Stimulated activated CD8-positive, alpha-beta memory T cell treated with anti-CD3 and anti-CD28 coated beads, Interleukin-12 subunit alpha, Interleukin-12 subunit beta, amount 100 ng/mL, for 1 hour (primary cell): ENCODE measurements at regions not wholly inside any gene's neighbourhood (a gene's known extent, or its start where the extent isn't known, plus 50 kb on each side); places are given as distances from the start of the nearest gene placed in this dataset.
"Not testable (repeated sequence)": the region's sequence is repeated elsewhere in the genome, so short reads cannot be mapped to it uniquely, and the experiment has no call there.

Experiments
- DNase-seq: peaks from one replicate; pipeline ENCODE4 v3.0.0-alpha.2; 2020; ENCODE audit warnings: low read depth

DNA sequence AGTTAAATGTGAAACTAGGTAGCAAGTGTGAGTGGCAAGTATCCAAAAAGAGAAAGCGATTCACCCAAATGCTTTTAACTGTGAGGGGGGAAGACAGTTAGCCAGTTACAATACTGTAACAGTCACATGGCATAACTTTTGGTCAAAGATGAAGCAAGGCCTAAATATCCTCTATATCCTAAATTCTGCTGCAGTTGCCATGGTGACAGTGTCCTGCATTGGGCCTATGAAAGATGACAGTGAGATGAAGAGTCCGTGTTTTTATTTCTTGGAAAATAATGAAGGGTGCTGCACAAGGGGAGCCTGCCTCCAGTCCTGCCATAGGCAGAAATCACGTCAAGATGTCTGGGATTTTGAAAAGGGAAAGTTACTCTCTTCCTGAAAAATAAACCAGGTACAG is 534.6 kb downstream of the NTRK2 start:
- DNase-seq, result no peak

GRCh38 chr9:85202596-85202995 is 533.1 kb downstream of the NTRK2 start:
- DNase-seq, result no peak

DNA sequence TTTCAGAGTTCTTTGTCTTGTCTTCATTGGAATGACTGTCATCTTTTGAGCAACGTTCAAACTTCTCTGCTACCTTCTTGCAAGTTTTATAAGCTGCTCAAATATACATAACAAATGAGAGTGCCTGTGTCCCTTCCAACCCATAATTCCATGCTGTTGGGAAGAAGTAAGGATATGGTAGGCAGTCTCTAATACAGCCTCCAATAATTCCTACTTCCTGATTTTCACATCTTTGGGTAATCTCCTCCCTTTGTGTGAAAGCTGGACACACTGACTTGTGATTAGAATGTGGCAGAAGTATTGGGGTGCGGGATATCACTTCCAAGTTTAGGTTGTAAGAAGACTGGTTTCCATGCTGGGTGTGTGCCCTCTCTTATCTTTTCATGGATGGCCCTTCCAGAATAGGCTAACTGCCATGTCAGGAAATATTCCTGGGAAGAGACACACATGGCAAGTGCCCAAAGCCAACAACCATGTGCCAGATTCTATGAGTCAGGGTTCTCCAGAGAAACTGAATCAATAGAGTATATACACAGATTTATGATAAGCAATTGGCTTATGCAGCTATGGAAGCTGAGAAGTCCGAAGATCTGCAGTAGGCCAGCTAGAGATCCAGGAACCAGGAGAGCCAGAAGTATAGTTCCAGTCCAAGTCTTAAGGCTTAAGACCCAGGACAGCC is 531.3 kb downstream of the NTRK2 start:
- DNase-seq, result no peak

DNA sequence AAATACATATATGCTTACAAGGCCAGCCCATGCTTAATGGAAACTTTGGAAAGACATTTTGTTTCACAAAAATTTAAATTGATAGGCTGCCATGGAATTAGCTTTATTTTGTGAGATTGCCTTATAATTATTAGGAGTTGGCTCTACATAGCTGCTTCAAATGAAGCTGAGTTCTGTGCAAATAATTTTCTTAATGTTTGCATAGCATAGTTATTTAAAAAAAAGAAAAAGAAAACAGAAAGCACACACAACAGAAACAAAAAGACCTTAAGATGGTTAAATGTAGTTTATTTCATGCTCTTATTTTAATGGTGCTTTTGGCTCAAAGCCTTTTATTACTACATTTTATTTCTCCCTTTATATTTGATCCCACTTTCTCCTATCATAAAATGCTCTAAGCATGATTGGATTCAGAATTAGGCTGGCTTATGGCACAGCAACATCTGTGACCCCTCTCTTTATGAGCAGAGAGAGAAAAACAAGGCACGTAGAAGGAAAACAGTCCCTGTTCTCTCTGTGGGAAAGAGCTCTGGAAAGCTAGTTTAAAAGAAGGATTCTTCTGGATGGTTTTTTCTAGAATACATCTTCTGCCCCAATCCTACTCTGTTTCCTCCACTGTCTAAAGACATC is 530.5 kb downstream of the NTRK2 start:
- no peak for DNase-seq

GRCh38 chr9:85192750-85193149 is 523.2 kb downstream of the NTRK2 start:
- no peak for DNase-seq

DNA sequence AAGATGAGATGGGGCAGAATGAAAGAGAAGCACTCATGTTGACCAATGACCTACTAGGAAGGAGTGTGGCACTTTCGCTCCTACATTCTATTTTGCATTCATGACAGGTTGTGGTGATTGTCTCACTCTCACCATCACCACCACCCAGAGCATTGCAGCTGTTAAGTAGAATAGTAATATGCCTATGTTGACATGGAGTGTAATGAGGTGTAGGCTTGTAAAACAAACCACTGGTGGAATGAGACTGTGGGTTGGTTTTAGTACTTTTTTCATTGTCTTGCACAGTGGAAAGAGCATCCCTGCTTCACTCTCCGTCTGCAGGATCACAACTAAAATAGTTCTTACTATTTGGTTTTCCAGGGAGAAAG is 516.7 kb downstream of the NTRK2 start:
- DNase-seq, result no peak

DNA sequence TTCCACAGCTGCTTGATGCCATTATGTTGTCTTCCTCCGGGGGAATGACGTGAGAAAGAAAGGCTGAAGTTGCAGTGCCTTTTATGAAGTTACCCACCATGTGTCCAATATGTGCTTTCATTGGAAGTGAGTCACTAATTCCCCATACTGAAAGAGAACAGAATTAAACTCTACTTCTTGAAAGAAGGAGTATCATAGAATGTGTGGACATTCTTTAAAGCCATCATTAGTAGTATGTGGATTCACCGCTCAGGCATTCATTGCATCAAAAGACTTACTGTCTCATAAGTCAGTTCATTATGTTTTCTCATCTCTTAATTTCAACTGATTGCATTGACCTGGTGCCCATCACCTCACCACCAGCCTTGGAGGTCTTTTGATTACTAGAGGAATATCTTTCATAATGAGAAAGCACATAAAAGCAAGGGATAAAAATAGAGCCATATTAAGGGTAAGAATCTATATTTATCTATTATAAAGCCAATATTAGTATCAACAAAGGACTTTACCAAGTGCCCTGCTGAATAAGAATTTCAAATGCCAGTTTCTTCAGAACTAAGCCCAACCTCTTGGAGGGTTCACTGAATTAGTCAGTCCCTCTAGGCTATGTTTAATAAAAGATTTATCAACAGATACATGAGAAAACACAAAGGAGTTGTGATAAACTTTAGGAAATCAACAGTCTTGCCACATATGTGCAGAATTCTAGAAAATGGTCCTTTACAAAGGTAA is 516.1 kb downstream of the NTRK2 start:
- no peak for DNase-seq

- no peak for DNase-seq
Observed at GRCh38 chr9:85182383-85182782, 512.9 kb downstream of the NTRK2 start.

GRCh38 chr9:85178474-85178873 is 508.9 kb downstream of the NTRK2 start:
- no peak for DNase-seq

DNA sequence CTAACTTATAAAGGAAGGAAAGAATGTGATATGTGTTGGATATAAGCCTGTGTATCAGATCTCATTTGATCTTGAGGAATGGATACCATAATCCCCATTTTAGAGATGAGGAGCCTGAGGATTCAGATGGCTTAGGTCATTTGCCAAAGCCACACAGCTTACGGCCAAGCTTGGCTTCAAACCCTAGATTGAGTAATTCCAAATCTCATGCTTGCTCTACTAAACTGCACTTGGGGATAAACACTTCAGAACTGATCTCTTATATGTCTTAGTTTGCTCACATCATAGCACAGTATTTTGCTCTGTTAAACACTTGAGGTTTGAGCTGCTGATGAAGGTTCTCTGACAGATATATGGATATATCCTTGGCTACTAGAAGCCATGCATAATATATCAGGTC is 504.4 kb downstream of the NTRK2 start:
- DNase-seq, result no peak

DNA sequence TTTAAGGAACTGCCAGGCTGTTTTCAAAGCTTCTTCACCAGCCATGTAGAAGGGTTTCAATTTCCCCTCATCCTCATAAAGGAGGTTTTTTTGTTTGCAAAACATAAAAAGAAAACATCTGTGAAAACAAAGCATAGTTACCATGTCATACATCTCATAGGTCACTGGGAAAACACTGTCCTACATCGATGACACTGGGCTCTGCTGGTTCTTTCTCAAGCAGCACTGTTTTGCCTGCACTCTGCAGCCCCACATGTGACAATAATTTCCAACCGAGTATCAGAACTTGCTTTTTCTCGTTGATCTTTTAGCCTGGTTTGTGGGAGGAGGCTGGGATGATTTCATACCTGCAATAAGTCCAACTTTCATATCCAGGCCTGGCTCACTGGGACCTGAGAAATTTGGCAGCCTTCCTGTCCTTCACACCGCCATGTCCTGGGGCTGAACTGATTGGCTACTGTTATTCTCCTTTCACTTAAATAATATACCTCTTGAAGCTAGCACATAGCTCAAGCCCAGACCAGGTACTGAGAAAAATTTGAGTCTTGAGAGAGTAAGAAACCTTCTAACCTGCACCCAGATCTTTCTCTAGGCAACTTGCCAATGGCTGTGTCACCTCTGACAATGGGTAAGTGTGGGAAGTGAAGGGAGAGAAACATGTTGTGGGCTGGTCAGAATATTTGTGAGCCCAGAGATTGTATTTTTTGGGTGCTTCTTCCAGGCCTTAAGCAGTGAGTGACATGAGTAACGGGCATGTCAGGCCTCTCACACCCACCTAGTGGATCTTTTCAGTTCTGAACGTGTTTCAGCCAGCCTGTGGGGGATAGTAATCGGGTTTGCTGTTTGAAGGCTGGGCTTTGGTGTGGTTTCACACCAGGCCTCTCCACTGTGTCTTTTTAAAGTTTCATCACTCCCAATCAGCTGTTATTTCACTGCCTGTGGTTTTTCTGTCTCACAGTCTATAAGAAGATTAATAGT is 502.8 kb downstream of the NTRK2 start:
- DNase-seq, result no peak

DNA sequence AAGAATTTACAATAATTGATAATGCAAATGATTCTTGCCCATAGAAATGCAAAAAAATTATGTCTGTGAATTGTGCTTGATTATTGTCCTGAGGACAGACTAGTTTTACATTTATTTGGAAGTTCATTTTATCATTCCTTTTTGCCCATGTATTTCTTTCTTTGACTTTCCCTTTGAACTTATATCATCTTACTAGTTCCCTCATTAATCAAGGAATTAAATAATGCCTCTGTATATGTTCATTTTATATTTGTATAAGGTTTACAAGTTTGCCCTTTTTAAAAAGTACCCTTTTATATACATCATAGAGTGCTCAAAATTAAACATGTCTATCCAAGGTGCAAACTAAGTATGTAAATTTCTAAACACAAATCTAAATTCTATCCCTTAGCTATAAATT is 501.6 kb downstream of the NTRK2 start:
- DNase-seq, result no peak

- no peak for DNase-seq
Observed at GRCh38 chr9:85168412-85168811, 498.9 kb downstream of the NTRK2 start.

DNA sequence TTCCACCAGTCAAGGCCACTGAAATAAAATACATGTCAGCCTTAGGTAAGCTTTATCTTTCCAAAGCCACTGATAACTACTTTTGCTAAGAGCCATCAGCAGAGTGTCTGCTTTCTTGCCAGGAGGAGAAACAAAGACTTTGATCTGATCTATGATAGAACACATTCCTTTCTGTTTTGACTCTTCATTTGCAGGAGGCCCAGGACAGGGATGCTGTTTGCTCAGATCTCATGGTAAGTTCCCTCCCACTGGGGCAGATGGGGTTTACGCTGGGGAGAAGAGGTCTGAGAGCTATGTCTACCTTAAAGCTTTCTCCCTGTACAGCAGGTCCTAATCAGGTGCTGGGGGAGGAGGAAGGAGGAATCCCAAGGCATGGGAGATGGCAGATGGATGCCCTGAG is 497.6 kb downstream of the NTRK2 start:
- no peak for DNase-seq

- DNase-seq, result no peak
Observed at GRCh38 chr9:85163825-85164224, 494.3 kb downstream of the NTRK2 start.

DNA sequence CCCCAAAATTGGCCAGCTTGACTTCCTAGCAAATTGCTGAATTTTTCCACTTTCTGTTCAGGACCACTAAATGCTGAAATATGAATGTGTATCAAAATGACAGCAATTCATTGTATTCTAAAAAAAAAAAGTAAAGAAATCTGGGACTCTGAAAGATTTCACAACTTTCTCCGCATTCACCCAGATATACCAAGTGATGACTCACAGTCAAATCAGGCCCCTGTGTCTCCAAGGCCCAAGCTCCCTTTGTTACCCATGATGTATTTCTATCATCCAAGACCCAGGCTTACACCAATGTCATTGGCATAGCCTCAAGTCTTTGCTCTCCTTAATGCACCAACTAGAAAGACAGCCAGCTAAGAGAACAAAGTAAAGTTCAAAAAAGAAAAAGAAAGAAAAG is 493.9 kb downstream of the NTRK2 start:
- DNase-seq, result no peak

GRCh38 chr9:85162822-85163221 is 493.3 kb downstream of the NTRK2 start:
- no peak for DNase-seq

DNA sequence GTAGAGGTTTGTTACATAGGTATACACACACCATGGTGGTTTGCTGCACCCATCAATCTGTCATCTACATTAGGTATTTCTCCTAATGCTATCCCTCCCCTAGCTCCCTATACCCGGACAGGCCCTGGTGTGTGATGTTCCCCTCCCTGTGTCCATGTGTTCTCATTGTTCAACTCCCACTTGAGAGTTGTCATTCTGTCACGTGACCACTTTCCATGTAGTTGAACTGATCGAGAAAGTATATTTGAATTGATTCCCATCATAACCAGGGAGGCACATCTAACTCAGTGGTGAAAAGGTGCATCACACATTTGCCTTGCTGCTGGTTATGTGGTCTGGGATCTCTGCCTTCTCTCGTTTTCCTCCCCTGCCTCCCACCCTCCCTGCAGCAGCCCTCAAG is 491.4 kb downstream of the NTRK2 start:
- not testable (repeated sequence) for DNase-seq

DNA sequence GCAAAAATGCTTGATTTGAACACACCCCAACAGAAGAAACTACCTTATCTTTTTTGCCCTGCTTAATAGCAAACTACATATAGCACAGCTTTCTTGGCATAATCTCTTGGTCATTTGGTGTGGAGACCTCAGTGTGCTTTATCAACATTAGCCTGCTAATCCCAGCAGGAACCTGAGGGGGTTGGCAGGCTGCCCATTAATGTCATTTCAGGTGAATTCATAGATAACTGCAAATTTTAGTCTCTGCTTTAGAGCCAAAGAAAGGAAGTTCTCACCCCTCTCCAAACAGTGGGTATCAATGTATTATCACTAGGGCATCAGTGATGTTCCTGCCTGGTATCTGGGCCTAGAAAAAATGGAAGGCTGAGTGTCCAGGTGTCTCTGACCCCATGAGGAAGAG is 489.0 kb downstream of the NTRK2 start:
- no peak for DNase-seq

DNA sequence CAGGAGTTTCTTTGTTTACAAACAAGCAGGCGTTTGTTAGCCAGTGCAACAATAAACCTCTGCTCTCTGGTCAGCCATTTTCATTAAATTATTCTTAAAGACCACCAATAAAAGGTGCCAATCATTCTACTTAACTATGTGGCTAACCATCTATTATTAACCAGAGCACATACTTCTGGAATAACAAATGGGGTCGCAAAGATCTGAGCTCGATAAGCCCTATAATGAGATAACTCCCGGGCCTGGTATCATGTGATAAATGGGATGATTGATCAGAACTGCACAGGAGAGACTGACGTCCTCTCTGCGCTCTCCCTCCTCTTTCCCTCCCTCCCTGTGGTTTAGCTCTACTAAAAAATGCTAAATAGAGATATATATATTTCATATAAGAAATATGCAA is 488.2 kb downstream of the NTRK2 start:
- DNase-seq, result no peak

- no peak for DNase-seq
Observed at GRCh38 chr9:85156652-85157051, 487.1 kb downstream of the NTRK2 start.

GRCh38 chr9:85155352-85155751 is 485.8 kb downstream of the NTRK2 start:
- DNase-seq, result no peak
